AG04450 (cell line): ENCODE measurements at regions not wholly inside any gene's neighbourhood (a gene's known extent, or its start where the extent isn't known, plus 50 kb on each side); places are given as distances from the start of the nearest gene placed in this dataset.

ENCODE experiments used
- CTCF ChIA-PET: fragments of 300-600, 350-600 bp; formaldehyde crosslinking; extraction: SDS; loops from one replicate; lab custom pipeline; 2022; ENCODE audit warnings: antibody characterized with exemption, inconsistent platforms; lab: Charles Lee
- POLR2A ChIA-PET: fragments of 350-600 bp; formaldehyde crosslinking; extraction: SDS; loops from one replicate; lab custom pipeline; 2021; ENCODE audit warnings: antibody characterized with exemption, inconsistent platforms; lab: Yijun Ruan, JAX
- DNase-seq: peaks from one replicate; pipeline ENCODE4 v3.0.0-alpha.2; 2011; ENCODE audit warnings: low read depth, low spot score
- H3K27ac ChIP-seq: one replicate; pipeline ENCODE4 v1.5.1; 2012; ENCODE audit warnings: low read depth, low read length, control low read depth
- H3K27me3 ChIP-seq: one replicate; pipeline ENCODE4 v1.6.0; 2012; ENCODE audit warnings: low read length; ENCODE audit not compliant: control insufficient read depth, insufficient read depth
- H3K4me3 ChIP-seq: 2 replicates; pipeline ENCODE4 v1.5.1; 2011; ENCODE audit warnings: mild to moderate bottlenecking, low read depth, low read length, control low read depth
- H3K9me3 ChIP-seq: 2 replicates; pipeline ENCODE4 v1.5.1; 2012; ENCODE audit warnings: low read length; ENCODE audit not compliant: control insufficient read depth, insufficient read depth
- TF ChIP-seq, protein P1 (sequence below): IDR thresholded peaks from 2 replicates; pipeline ENCODE4 v1.5.1; 2011; ENCODE audit warnings: low read depth, low read length, control low read depth, inconsistent platforms

- DNase-seq = no peak
- Histone ChIP-seq H3K27me3 (no peaks in the 10 kb centered on the region), H3K4me3 (no peak overlapping the region), H3K9me3 (no peaks in the 10 kb centered on the region), H3K27ac (no peak overlapping the region)
- TF ChIP-seq, protein P1, sequence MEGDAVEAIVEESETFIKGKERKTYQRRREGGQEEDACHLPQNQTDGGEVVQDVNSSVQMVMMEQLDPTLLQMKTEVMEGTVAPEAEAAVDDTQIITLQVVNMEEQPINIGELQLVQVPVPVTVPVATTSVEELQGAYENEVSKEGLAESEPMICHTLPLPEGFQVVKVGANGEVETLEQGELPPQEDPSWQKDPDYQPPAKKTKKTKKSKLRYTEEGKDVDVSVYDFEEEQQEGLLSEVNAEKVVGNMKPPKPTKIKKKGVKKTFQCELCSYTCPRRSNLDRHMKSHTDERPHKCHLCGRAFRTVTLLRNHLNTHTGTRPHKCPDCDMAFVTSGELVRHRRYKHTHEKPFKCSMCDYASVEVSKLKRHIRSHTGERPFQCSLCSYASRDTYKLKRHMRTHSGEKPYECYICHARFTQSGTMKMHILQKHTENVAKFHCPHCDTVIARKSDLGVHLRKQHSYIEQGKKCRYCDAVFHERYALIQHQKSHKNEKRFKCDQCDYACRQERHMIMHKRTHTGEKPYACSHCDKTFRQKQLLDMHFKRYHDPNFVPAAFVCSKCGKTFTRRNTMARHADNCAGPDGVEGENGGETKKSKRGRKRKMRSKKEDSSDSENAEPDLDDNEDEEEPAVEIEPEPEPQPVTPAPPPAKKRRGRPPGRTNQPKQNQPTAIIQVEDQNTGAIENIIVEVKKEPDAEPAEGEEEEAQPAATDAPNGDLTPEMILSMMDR = no peak
- ChIA-PET CTCF (no interaction called here), POLR2A (no interaction called here)
These were observed 450.0 kb downstream of the TLE1 start for GRCh38 chr9:81239388-81239787.

- Histone ChIP-seq H3K27ac (no peak overlapping the region), H3K9me3 (no peaks in the 10 kb centered on the region), H3K27me3 (no peaks in the 10 kb centered on the region), H3K4me3 (no peak overlapping the region)
- no peak for DNase-seq
- POLR2A ChIA-PET = no interaction called here
- CTCF ChIA-PET = no interaction called here
- TF ChIP-seq, protein P1 = no peak
These were observed 451.6 kb downstream of the TLE1 start for GRCh38 chr9:81237565-81238231.

DNA sequence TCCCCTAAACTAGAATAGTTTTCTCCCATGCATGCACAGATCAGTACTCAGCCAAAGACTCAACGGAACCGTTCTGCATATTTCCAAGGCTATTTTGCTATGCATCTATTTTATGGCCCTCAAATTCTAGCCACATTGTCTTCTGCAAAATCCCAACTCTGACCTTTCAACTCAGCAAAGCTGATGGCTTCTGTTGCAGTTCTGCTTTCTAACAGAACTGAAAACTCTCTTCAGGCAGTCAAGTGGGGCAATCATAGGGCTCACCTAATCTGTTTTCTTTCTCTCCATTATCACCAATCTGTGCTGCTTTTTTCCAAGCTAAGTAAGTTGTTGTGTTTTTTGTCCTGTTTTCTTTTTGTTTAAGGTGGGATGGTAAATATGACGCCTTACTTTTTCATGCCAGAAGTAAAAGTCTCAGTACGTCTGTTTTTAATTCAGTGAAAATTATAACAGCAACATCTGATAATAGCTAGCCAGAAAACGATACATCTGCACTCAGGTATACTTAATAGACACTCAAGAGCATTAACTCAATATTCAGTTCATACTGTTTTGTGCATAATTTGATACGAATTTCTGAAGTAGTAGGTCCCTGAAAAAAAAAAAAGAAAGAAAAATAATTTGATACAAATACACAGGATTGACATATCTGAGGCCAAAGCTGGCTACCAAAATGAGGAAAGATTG lies 454.3 kb downstream of the TLE1 start:
- Histone ChIP-seq H3K27ac (no peak overlapping the region), H3K27me3 (no peaks in the 10 kb centered on the region), H3K4me3 (no peak overlapping the region), H3K9me3 (no peaks in the 10 kb centered on the region)
- TF ChIP-seq, protein P1 = no peak
- POLR2A ChIA-PET = no interaction called here
- no peak for DNase-seq
- CTCF ChIA-PET = interaction anchor here (0.6 kb wide), 1 partner anchor 287 kb away, joined by 4 read pairs; no protein-coding TSS in a partner anchor

DNA sequence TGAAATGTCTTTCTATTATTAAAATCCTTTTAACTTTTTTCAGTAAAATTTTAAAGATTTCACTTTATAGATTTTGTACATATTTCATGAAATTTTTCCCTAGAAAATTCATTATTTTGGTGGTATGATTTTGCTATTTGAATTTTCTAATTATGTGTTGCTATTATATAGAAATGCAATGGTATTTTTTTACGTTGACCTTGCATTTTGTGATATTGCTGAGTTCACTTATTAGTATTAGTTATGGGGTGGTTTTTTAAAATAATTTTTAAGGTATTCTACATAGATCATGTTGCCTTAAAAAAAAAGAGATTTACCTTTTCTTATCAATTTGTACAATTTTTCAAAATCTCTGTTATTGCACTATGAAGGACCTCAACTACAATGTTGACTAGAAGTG lies 458.3 kb downstream of the TLE1 start:
- H3K9me3 ChIP-seq = no peaks in the 10 kb centered on the region
- ChIA-PET POLR2A (no interaction called here), CTCF (no interaction called here)
- DNase-seq = no peak
- H3K27ac ChIP-seq = no peak overlapping the region
- TF ChIP-seq, protein P1 = no peak
- no peaks in the 10 kb centered on the region for H3K27me3 ChIP-seq
- H3K4me3 ChIP-seq = no peak overlapping the region

DNA sequence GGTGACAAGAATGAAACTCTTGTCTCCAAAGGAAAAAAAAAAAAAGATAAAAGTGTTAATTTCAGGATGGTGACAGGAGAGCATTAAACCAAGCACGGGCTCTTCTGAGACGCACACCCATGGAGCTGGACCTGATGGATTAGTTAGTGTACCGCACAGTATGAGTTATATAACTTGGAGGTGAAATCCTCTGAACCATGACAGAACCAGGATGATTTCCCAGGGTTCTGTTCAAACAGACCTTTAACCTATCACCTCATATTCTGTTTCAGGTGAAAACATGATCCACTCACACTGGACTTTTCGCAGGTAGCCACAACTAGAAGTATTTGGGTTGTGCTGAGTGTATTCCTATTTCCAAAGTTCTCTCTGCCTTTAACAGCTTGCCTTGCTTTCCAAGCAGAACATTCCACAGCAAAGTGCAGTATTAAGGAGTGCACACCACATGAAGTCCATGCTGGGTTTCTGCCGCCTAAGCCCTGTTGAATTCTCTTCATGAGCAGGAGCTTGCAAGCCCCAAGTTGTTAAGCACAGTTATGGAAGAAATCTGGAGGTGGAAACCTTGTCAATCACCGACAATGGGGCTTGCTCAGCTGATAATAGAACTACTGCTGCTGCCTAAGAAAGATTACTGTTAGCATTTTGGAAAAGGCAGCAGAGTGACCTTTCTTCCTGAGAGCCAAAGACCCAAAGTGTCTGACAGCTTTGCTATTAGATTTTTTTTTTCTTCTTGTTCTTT lies 461.7 kb downstream of the TLE1 start:
- ChIA-PET CTCF (no interaction called here), POLR2A (no interaction called here)
- DNase-seq = no peak
- Histone ChIP-seq H3K27ac (no peak overlapping the region), H3K27me3 (no peaks in the 10 kb centered on the region), H3K4me3 (no peak overlapping the region), H3K9me3 (no peaks in the 10 kb centered on the region)
- TF ChIP-seq, protein P1 = no peak
